ENCODE measurements at regions not wholly inside any gene's neighbourhood (a gene's known extent, or its start where the extent isn't known, plus 50 kb on each side); places are given as distances from the start of the nearest gene placed in this dataset.

DNA sequence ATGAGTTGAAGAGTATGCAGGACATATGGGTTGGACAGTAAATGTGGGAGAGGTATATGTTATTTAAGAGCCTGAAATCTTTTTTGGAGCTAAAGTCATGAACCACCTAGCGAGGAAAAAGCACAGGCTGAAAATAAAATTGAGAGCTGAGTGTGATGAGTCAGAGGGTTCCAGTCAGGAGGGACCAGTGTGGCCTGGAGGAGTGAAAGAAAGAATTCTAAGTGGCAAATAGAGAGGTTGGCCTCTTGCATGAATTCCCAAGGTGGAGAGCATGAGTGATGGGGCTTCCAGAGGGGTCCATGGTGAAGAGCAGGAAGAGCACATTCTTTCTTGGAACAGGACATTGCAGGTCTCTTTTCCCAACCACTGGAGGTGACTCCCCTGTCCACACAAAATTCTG is 282.6 kb downstream of the TDRD15 start:
- TF ChIP-seq EZH2phosphoT487 (conservative IDR thresholded peaks at IDR 0.05; ENCODE audit: low read length): no peak
- TF ChIP-seq, protein P1, sequence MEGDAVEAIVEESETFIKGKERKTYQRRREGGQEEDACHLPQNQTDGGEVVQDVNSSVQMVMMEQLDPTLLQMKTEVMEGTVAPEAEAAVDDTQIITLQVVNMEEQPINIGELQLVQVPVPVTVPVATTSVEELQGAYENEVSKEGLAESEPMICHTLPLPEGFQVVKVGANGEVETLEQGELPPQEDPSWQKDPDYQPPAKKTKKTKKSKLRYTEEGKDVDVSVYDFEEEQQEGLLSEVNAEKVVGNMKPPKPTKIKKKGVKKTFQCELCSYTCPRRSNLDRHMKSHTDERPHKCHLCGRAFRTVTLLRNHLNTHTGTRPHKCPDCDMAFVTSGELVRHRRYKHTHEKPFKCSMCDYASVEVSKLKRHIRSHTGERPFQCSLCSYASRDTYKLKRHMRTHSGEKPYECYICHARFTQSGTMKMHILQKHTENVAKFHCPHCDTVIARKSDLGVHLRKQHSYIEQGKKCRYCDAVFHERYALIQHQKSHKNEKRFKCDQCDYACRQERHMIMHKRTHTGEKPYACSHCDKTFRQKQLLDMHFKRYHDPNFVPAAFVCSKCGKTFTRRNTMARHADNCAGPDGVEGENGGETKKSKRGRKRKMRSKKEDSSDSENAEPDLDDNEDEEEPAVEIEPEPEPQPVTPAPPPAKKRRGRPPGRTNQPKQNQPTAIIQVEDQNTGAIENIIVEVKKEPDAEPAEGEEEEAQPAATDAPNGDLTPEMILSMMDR (IDR thresholded peaks at IDR 0.05; ENCODE audit: insufficient read depth, low read length, poor library complexity, severe bottlenecking): no peak
